Endodermal cell (in vitro differentiated cells): ENCODE measurements at regions not wholly inside any gene's neighbourhood (a gene's known extent, or its start where the extent isn't known, plus 50 kb on each side); places are given as distances from the start of the nearest gene placed in this dataset.

Experiments used
- DNase-seq: peaks from one replicate; pipeline ENCODE4 v3.0.0-alpha.2; 2017
- H3K27ac ChIP-seq: 2 replicates; pipeline ENCODE4 v1.5.1; 2013; ENCODE audit warnings: mild to moderate bottlenecking, low read depth, low read length, moderate library complexity
- H3K27me3 ChIP-seq: 2 replicates; pipeline ENCODE4 v1.6.1; 2013; ENCODE audit warnings: mild to moderate bottlenecking, low read length, moderate library complexity; ENCODE audit not compliant: insufficient read depth, control insufficient read depth, poor library complexity, severe bottlenecking
- H3K36me3 ChIP-seq: 2 replicates; pipeline ENCODE4 v1.7.0; 2013; ENCODE audit warnings: mild to moderate bottlenecking, low read length, moderate library complexity; ENCODE audit not compliant: control insufficient read depth, insufficient read depth
- H3K4me1 ChIP-seq: one replicate; pipeline ENCODE4 v1.7.0; 2013; ENCODE audit warnings: low read length; ENCODE audit not compliant: control insufficient read depth, insufficient read depth
- H3K4me3 ChIP-seq: 2 replicates; pipeline ENCODE4 v1.5.1; 2013; ENCODE audit warnings: mild to moderate bottlenecking, low read length, moderate library complexity
- H3K9ac ChIP-seq: 2 replicates; pipeline ENCODE4 v1.6.1; 2013; ENCODE audit warnings: mild to moderate bottlenecking, low read length, moderate library complexity; ENCODE audit not compliant: poor library complexity, severe bottlenecking; ENCODE audit errors: extremely low read depth
- H3K9me3 ChIP-seq: 2 replicates; pipeline ENCODE4 v1.6.1; 2013; ENCODE audit warnings: mild to moderate bottlenecking, low read length, moderate library complexity; ENCODE audit not compliant: control insufficient read depth
- H3K27ac Mint-ChIP-seq: 2 replicates; pipeline ENCODE4 v1.8.0; 2020; ENCODE audit warnings: mixed read lengths
- H3K27me3 Mint-ChIP-seq: 2 replicates; pipeline ENCODE4 v1.8.0; 2021; ENCODE audit warnings: mild to moderate bottlenecking, mixed read lengths; ENCODE audit not compliant: insufficient read depth
- H3K36me3 Mint-ChIP-seq: 2 replicates; pipeline ENCODE4 v1.8.0; 2020; ENCODE audit warnings: low read depth, mixed read lengths
- H3K4me1 Mint-ChIP-seq: 2 replicates; pipeline ENCODE4 v1.8.0; 2020; ENCODE audit warnings: mixed read lengths
- H3K4me3 Mint-ChIP-seq: 2 replicates; pipeline ENCODE4 v1.8.0; 2020; ENCODE audit warnings: mild to moderate bottlenecking, moderate library complexity, mixed read lengths
- H3K9me3 Mint-ChIP-seq: 2 replicates; pipeline ENCODE4 v1.8.0; 2020; ENCODE audit warnings: mild to moderate bottlenecking, mixed read lengths
- WGBS, 2 experiments: methylation state at CpG; one replicate each; pipeline versions ENCODE4 v1.1.5 to v1.1.7; 2013; ENCODE audit warnings: missing lambda C conversion rate in 2 of 2, mixed read lengths in 1 of 2; ENCODE audit not compliant: insufficient coverage in 1 of 2, insufficient read length in 1 of 2; 5-methylcytosine and 5-hydroxymethylcytosine counted together
- TF ChIP-seq, protein P1 (sequence below): fragments of 200-600 bp; sonication (generic); conservative IDR thresholded peaks from 2 replicates; pipeline ENCODE4 v1.5.0; 2021; ENCODE audit warnings: antibody characterized with exemption, mild to moderate bottlenecking

DNA sequence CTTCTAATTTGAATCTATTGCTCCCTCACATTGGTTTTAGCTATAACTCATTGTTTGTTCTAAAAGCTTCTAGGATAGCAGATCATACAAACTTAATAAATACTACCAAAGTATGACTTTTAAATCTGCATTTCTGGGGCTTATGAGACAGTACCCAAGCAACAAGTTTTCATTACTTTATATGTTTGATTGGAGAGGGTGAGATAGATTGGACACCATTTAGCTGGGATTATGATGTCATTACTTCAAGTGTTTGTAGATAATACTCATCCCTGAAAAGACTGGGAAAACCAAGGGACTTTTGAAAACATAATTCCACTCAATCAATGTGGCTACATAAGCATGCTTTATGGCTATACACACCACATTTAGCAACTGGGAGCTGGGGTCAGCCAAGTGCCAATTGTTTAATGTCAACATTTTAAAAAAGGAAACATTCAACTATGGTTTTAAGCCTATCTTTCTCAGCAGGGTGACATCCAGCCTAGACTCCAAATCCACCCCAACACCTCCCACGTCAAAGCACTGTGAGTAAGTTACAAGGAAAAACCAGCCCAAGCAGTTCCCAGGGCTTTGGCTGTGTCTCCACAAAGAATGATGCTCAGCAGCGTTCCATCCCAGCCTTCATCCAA lies 119.9 kb downstream of the ETAA1 start:
- DNase-seq: no peak
- no peaks in the 10 kb centered on the region for H3K9me3 ChIP-seq
- H3K4me3 ChIP-seq: no peak overlapping the region
- Mint-ChIP-seq H3K4me3 (no peak overlapping the region), H3K4me1 (no peaks in the 10 kb centered on the region), H3K27ac (no peak overlapping the region), H3K36me3 (no peaks in the 10 kb centered on the region), H3K9me3 (peaks cover 6% of the 10 kb centered on the region), H3K27me3 (peaks cover 4% of the 10 kb centered on the region)
- no peaks in the 10 kb centered on the region for H3K4me1 ChIP-seq
- TF ChIP-seq, protein P1, sequence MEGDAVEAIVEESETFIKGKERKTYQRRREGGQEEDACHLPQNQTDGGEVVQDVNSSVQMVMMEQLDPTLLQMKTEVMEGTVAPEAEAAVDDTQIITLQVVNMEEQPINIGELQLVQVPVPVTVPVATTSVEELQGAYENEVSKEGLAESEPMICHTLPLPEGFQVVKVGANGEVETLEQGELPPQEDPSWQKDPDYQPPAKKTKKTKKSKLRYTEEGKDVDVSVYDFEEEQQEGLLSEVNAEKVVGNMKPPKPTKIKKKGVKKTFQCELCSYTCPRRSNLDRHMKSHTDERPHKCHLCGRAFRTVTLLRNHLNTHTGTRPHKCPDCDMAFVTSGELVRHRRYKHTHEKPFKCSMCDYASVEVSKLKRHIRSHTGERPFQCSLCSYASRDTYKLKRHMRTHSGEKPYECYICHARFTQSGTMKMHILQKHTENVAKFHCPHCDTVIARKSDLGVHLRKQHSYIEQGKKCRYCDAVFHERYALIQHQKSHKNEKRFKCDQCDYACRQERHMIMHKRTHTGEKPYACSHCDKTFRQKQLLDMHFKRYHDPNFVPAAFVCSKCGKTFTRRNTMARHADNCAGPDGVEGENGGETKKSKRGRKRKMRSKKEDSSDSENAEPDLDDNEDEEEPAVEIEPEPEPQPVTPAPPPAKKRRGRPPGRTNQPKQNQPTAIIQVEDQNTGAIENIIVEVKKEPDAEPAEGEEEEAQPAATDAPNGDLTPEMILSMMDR: no peak
- H3K36me3 ChIP-seq: no peaks in the 10 kb centered on the region
- 80 to 90% methylated on average over 1 to 2 of the region's 2 CpGs for WGBS, 2 experiments
- H3K27me3 ChIP-seq: no peaks in the 10 kb centered on the region
- H3K9ac ChIP-seq: no peak overlapping the region
- H3K27ac ChIP-seq: no peak overlapping the region

DNA sequence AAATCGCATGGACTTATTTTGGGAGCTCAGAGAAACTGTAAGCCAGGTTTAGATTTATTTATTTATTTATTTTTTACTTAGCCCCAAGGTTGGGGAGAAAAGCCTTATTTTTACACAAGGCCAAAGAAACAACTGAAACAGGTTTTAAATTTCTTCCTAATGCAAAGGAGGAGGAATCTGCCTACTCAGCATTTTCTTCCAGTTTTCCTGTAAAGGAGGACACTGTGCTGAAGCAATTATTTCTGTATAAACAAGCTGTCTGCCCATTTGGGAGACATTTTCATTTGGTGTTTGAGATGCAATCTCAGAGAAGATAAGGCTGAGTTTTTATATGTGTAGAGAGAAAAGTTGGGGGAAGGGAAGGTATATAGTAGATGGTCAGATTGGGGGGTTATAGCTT lies 125.0 kb downstream of the ETAA1 start:
- Mint-ChIP-seq H3K4me3 (no peak overlapping the region), H3K4me1 (no peaks in the 10 kb centered on the region), H3K27me3 (peaks cover 4% of the 10 kb centered on the region), H3K9me3 (peaks cover 6% of the 10 kb centered on the region), H3K27ac (no peak overlapping the region), H3K36me3 (no peaks in the 10 kb centered on the region)
- Histone ChIP-seq H3K4me1 (no peaks in the 10 kb centered on the region), H3K9me3 (no peaks in the 10 kb centered on the region), H3K4me3 (no peak overlapping the region), H3K27ac (no peak overlapping the region), H3K9ac (no peak overlapping the region), H3K27me3 (no peaks in the 10 kb centered on the region), H3K36me3 (no peaks in the 10 kb centered on the region)
- DNase-seq: no peak
- 100% methylated on average over 1 of the region's 1 CpG; no CpG with 5 or more reads in 1 of the 2 experiments for WGBS, 2 experiments
- TF ChIP-seq, protein P1: no peak

DNA sequence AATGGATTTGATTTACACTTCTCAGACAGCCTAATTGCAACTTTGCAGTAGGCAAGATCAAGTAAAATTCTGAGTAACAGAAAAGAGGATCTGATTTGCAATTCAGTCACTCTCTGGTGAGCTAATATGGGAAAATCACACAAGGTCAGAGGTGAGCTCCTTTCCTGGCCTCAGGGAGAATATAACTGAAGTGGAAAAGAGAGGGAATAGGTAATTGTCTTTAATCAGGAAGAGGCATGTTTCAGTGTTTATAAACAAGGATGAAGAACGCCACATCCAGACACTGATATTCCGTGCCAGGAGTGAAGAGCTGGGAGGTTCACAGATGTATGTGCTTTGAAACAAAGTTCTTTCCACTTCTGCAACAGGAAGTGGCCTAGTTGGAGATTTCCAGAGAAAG lies 127.1 kb downstream of the ETAA1 start:
- H3K4me1 Mint-ChIP-seq: no peaks in the 10 kb centered on the region
- no peaks in the 10 kb centered on the region for H3K9me3 ChIP-seq
- TF ChIP-seq, protein P1: no peak
- DNase-seq: no peak
- H3K9me3 Mint-ChIP-seq: peaks cover 12% of the 10 kb centered on the region
- no peaks in the 10 kb centered on the region for H3K27me3 ChIP-seq
- no peak overlapping the region for H3K9ac ChIP-seq
- no peaks in the 10 kb centered on the region for H3K36me3 ChIP-seq
- no peak overlapping the region for H3K27ac Mint-ChIP-seq
- H3K27ac ChIP-seq: no peak overlapping the region
- H3K4me3 ChIP-seq: no peak overlapping the region
- no peaks in the 10 kb centered on the region for H3K27me3 Mint-ChIP-seq
- H3K36me3 Mint-ChIP-seq: no peaks in the 10 kb centered on the region
- WGBS, 2 experiments: 83 to 93% methylated on average over 1 to 2 of the region's 2 CpGs
- H3K4me1 ChIP-seq: no peaks in the 10 kb centered on the region
- H3K4me3 Mint-ChIP-seq: no peak overlapping the region
